ENCODE measurements at regions not wholly inside any gene's neighbourhood (a gene's known extent, or its start where the extent isn't known, plus 50 kb on each side); places are given as distances from the start of the nearest gene placed in this dataset.

GRCh38 chr12:74897425-74898211 lies 312.0 kb downstream of the KCNC2 start:
- Histone ChIP-seq H3K4me1 (ENCODE audit: control insufficient read depth in 5 of 5, insufficient read depth in 5 of 5, low read length in 5 of 5) (no peaks in the 10 kb centered on the region), H3K27ac (ENCODE audit: low read depth in 1 of 2, low read length in 1 of 2) (no peak overlapping the region), H3K9me3 (ENCODE audit: control insufficient read depth in 4 of 4, insufficient read depth in 3 of 4, low read length in 3 of 4) (no peaks in the 10 kb centered on the region), H3K9ac (ENCODE audit: insufficient read depth in 1 of 2, low read length in 2 of 2) (no peak overlapping the region), H3K4me3 (no peak overlapping the region), H3K27me3 (ENCODE audit: control insufficient read depth in 3 of 3, insufficient read depth in 3 of 3, low read length in 2 of 3) (no peaks in the 10 kb centered on the region), H3K36me3 (ENCODE audit: control insufficient read depth in 4 of 4, insufficient read depth in 4 of 4, low read length in 4 of 4) (no peaks in the 10 kb centered on the region)
- 86 to 87% methylated on average over 5 of the region's 5 CpGs for WGBS, 2 donors
- no peak for DNase-seq
- no peak for TF ChIP-seq CTCF (IDR thresholded peaks at IDR 0.05; ENCODE audit: control extremely low read depth, extremely low read depth)
- no peak for ATAC-seq (ENCODE audit: insufficient read depth, low FRiP score)

- ATAC-seq (ENCODE audit: insufficient read depth, low FRiP score) (no peak), DNase-seq (no peak)
- H3K36me3 ChIP-seq (ENCODE audit: control insufficient read depth in 4 of 4, insufficient read depth in 4 of 4, low read length in 4 of 4), result no peaks in the 10 kb centered on the region
These were observed 310.4 kb downstream of the KCNC2 start for GRCh38 chr12:74899031-74899829.

GRCh38 chr12:74900232-74900631 lies 309.4 kb downstream of the KCNC2 start:
- DNase-seq (no peak), ATAC-seq (ENCODE audit: insufficient read depth, low FRiP score) (no peak)
- H3K4me3 ChIP-seq, result no peak overlapping the region
- no peak overlapping the region for H3K9ac ChIP-seq (ENCODE audit: insufficient read depth in 1 of 2, low read length in 2 of 2)
- H3K36me3 ChIP-seq (ENCODE audit: control insufficient read depth in 4 of 4, insufficient read depth in 4 of 4, low read length in 4 of 4), result no peaks in the 10 kb centered on the region
- WGBS, 2 donors, result 79 to 85% methylated on average over 4 of the region's 4 CpGs
- no peaks in the 10 kb centered on the region for H3K9me3 ChIP-seq (ENCODE audit: control insufficient read depth in 4 of 4, insufficient read depth in 3 of 4, low read length in 3 of 4)
- H3K4me1 ChIP-seq (ENCODE audit: control insufficient read depth in 5 of 5, insufficient read depth in 5 of 5, low read length in 5 of 5), result no peaks in the 10 kb centered on the region
- H3K27me3 ChIP-seq (ENCODE audit: control insufficient read depth in 3 of 3, insufficient read depth in 3 of 3, low read length in 2 of 3), result no peaks in the 10 kb centered on the region
- no peak for TF ChIP-seq CTCF (IDR thresholded peaks at IDR 0.05; ENCODE audit: control extremely low read depth, extremely low read depth)
- no peak overlapping the region for H3K27ac ChIP-seq (ENCODE audit: low read depth in 1 of 2, low read length in 1 of 2)

More at GRCh38 chr12:74899031-74899829, 310.4 kb downstream of the KCNC2 start:
- H3K4me1 ChIP-seq (ENCODE audit: control insufficient read depth in 5 of 5, insufficient read depth in 5 of 5, low read length in 5 of 5), result no peaks in the 10 kb centered on the region
- H3K9me3 ChIP-seq (ENCODE audit: control insufficient read depth in 4 of 4, insufficient read depth in 3 of 4, low read length in 3 of 4), result no peaks in the 10 kb centered on the region
- H3K9ac ChIP-seq (ENCODE audit: insufficient read depth in 1 of 2, low read length in 2 of 2), result no peak overlapping the region
- WGBS, 2 donors, result 91 to 94% methylated on average over 4 of the region's 4 CpGs
- no peak for TF ChIP-seq CTCF (IDR thresholded peaks at IDR 0.05; ENCODE audit: control extremely low read depth, extremely low read depth)
- no peaks in the 10 kb centered on the region for H3K27me3 ChIP-seq (ENCODE audit: control insufficient read depth in 3 of 3, insufficient read depth in 3 of 3, low read length in 2 of 3)
- H3K4me3 ChIP-seq, result no peak overlapping the region
- no peak overlapping the region for H3K27ac ChIP-seq (ENCODE audit: low read depth in 1 of 2, low read length in 1 of 2)

Data from lung (tissue), 11 donors.